Ramos (cell line): ENCODE measurements at regions not wholly inside any gene's neighbourhood (a gene's known extent, or its start where the extent isn't known, plus 50 kb on each side); places are given as distances from the start of the nearest gene placed in this dataset.
"Not testable (repeated sequence)": the region's sequence is repeated elsewhere in the genome, so short reads cannot be mapped to it uniquely, and the experiment has no call there.

Experiments
- in situ Hi-C: fragments of 300-500 bp; cut with MboI; formaldehyde crosslinking; loops from one replicate; pipeline ENCODE4 v1.14.3; 2022; ENCODE audit warnings: low sequenced_read_pairs; ENCODE audit not compliant: unreplicated experiment

DNA sequence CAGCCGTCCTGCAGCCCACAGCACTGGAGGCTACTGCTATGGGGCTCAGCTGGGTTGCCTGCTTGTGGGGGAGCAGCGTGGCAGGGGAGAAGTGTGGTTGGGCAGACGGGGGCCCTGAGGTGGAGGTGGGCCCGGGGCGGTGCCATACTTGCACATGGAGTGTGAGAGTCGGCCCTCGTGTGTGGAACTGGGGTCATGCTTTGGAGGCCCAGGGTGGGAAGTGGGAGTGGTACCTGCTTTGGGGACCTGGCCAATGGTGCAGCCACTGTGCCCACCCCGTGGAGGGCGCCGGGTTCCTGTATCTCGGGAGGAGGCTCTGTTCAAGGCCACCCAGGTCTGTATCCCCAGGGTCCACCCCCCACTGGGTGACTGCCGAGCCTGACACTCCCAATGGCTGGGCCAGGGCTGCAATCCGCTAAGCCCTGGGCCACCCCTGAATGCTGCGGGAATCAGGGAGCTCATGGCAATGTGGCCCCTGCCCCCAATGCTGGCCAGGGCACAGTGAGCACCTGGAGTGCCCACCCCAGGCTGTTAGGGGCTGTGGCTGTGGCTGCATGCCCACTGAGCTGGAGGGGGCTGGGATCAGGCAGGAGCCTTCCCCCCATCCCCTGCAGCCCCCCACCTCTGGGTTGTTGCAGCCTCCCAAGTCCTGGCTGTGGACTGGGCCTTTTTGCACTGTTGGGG lies 157.9 kb upstream of the SLC38A2 start:
- in situ Hi-C loops = no loop called here

- in situ Hi-C loops = no loop called here
Observed at GRCh38 chr12:46526233-46526632, 153.7 kb upstream of the SLC38A2 start.

GRCh38 chr12:46524778-46525177 lies 152.2 kb upstream of the SLC38A2 start:
- in situ Hi-C loops = no loop called here

DNA sequence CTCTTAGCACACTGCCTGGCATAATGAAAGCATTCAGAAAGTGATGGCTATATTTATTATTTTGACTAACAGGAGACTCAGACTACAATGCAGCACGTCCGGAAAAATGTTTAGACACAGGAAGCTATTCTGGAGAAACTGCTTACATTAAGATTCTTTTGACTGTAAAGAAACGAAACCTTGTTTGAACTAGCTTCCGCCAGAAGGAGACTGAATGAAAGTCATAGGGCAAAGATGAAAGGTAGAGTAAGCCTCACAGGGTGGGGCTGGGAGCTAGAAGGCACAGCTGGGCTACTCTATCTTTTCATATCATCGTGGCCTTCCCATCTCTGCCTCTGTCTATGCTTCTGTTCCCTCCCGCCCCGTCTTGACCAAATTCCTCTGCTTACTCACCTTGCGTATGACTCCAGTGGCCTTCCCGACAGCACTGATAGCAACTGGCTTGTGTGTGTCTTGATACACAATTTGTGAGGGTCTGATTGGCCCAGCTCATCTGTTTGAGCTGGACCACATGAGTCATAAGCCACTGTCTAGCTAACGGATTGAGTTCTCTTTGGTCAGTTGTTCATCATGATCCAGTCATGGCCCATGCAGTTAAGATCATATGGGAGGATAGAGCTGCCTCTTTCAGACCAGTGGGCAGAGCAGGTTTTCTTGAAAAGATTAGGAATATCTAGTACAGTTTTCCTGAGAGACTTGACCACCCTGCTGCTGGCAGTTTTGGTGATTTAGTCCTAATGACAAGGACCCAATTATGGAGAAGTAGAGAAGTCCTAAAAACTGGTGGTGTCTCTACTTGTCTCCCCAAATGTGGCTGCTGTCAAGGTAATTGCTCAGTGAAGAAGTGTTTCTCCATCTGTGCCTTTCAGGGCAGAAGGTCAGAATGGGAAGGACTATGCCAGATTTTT lies 151.5 kb upstream of the SLC38A2 start:
- in situ Hi-C loops = no loop called here

- in situ Hi-C loops = no loop called here
Observed at GRCh38 chr12:46523446-46523845, 150.9 kb upstream of the SLC38A2 start.

DNA sequence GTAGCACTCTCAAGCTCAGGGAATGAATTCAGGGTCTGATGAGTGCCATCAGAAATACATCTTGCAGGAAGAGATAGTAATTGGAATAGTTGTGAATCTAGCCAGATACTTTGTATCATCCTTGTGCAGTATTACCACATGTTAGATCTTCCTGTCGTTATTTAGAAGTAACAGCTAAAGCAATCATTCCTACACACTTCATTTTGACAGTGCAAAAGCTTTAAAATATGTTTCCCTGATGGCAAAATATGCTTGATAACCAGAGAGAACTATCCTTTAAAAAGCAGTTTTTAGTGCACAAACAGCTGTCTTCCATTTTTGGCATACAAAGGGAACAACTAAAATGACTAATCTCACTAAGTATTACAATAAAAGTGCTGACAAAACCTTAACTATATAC lies 149.5 kb upstream of the SLC38A2 start:
- in situ Hi-C loops = no loop called here

DNA sequence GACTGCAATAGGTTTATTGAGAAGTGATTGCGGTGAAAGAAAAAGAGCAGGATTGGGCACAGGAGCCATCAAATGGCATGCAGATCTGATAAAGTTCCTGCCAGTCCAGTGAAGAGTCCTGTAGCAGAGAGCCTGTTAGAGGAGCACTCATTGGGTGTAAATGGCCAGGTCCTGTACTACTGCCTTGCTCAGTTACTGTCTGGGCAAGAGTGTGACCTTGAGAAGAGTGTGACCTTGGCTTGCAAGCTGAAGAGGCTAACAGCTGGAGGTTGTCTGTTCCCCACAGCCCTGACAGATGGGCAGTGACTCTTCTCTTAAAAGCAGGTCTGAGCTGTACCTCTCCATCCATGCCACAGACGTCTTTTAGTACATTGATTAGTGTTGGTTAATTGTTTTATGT lies 148.6 kb upstream of the SLC38A2 start:
- in situ Hi-C loops = no loop called here

GRCh38 chr12:46519407-46519806 lies 146.8 kb upstream of the SLC38A2 start:
- in situ Hi-C loops = no loop called here

DNA sequence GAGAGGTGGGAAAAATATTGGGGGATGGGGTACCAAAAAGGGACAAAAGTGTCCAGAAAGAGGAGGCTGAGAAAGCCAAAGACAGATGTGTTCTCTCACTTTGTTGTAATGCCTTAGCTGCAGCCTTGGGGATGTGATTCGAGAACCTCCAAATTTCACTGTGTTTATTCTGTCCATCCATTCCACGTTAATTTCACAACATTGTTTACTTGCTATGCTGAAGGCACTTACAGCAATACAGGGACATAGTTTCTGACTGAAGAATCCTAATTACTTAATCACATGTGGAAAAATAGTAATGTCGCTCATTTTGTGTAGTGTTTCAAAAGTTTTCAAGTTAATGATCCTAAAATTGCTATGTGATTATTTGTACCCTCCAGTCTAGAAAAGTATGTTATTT lies 146.2 kb upstream of the SLC38A2 start:
- in situ Hi-C loops = no loop called here

DNA sequence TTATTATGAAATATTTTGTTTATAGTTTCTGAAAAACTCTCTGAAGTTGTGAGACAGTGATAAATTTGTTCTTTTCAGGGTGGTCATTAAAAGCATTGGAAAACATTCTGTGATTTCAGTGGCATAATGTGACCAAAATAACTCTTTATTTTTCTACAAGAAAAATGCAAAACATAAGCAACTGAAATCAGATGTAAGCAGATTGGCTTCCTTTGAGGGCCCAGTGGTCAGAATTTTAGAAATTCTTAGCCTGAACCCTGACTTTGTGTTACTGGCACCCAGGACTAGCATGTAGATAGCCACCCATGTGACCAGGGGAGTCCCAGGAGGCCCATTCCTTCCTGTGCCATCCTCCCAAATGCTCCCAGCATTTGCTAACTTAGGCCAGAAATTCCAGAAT lies 145.6 kb upstream of the SLC38A2 start:
- in situ Hi-C loops = no loop called here

GRCh38 chr12:46517579-46517962 lies 145.0 kb upstream of the SLC38A2 start:
- in situ Hi-C loops = no loop called here

GRCh38 chr12:46516933-46517578 lies 144.5 kb upstream of the SLC38A2 start:
- in situ Hi-C loops = no loop called here

- in situ Hi-C loops = no loop called here
Observed at GRCh38 chr12:46516238-46516932, 143.8 kb upstream of the SLC38A2 start.

DNA sequence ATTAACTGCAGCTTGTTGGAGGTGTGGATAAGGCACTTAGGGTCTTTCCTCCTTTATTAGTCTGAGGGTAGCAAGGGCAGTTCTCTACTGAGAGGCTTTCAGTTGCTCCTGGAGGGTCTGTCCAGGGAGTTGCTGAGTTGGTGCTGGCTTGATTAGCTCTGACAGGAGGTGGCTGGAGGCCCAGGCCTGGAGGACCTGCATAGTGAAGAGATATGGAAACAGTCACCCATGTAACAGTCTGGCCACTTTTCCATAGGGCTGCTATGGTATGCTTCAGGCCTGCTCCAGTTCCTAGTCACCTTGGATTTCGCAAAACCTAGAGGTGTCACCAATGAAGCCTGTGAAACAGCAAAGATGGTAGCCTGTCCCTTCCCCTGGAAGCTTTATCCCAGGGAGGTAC lies 143.3 kb upstream of the SLC38A2 start:
- in situ Hi-C loops = no loop called here

DNA sequence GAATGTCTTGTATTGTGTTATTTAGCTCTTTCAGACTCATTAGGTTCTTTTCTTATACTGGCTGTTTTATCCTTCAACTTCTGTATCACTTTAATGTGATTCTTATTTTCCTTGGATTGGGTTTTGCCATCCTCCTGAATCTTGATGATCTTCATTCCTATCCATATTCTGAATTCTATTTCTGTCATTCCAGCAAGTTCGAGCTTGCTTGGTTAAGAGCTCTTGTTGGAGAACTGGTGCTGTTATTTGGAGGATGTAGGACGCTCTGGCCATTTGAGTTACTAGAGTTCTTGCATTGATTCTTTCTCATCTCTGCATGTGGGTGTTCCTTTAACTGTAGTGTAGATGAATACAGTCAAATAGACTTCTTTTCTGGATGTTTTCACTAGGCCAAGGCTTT lies 142.3 kb upstream of the SLC38A2 start:
- in situ Hi-C loops = no loop called here

GRCh38 chr12:46510257-46510656 lies 137.7 kb upstream of the SLC38A2 start:
- in situ Hi-C loops = not testable (repeated sequence)

DNA sequence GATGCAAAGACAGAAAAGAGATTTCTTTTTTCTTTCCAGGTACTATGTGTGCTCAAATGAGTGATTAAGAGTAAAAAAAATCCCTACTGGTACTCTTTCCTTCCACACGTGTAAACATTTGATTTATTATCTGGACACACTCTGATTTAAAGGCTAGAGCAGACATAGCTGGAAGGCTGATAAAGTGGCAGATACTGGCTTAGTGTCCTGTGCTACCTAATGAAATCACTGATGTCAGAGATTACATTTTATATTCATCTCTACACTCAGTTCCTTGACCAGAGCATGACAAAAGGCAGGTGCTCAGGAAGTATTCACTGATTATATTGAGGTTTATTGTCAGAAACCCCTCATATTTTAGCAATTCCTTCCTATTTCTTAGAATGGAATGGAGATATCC lies 136.6 kb upstream of the SLC38A2 start:
- in situ Hi-C loops = no loop called here

DNA sequence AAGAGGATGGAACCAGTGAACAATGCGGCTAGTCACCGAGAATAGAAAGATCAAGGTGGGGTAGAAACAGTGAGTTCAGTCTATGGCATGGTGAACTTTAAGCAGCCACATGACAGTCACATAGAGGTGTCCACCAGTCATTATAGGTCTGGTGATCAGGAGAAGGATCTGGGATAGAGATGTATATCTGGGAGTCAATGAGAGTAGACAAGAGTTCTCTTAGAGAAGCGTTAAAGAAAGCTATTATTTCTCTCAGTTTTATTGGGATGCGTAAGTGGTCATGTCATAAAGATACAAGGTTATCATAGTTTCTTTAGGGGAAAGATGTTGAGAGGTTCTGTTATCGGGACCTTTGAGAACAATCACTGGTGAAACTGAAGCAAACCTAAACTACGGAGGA lies 136.1 kb upstream of the SLC38A2 start:
- in situ Hi-C loops = no loop called here

DNA sequence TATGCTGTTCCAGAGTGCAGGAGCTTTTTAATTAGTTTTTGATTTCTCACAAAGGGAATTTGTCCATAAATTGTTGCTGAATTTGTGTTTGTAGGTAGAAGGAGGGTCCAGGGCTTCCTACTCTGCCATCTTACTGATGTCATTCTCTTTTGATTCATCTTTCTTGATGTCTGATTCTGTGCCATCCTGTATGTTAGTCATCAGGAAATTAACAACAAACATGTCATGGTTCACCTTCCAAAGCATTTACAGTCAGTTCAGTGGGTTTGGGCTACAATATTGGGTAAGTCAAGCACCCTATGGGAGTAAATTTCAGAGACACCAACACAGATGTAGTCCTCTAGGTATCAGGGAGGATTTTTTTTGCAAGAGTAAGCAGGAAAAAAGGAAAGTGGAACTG lies 135.2 kb upstream of the SLC38A2 start:
- in situ Hi-C loops = no loop called here

GRCh38 chr12:46506961-46507360 lies 134.4 kb upstream of the SLC38A2 start:
- in situ Hi-C loops = no loop called here

GRCh38 chr12:46506198-46506597 lies 133.6 kb upstream of the SLC38A2 start:
- in situ Hi-C loops = no loop called here
